Nephron progenitor cell (in vitro differentiated cells): ENCODE measurements at regions not wholly inside any gene's neighbourhood (a gene's known extent, or its start where the extent isn't known, plus 50 kb on each side); places are given as distances from the start of the nearest gene placed in this dataset.
"Not testable (repeated sequence)": the region's sequence is repeated elsewhere in the genome, so short reads cannot be mapped to it uniquely, and the experiment has no call there.

Experiments used
- DNase-seq: peaks from one replicate; pipeline ENCODE4 v3.0.0; 2021
- H3K27ac Mint-ChIP-seq: 2 replicates; pipeline ENCODE4 v1.8.0; 2021; ENCODE audit warnings: mild to moderate bottlenecking, moderate library complexity, mixed read lengths
- H3K27me3 Mint-ChIP-seq: 2 replicates; pipeline ENCODE4 v1.8.0; 2021; ENCODE audit warnings: mild to moderate bottlenecking, low read depth, mixed read lengths; ENCODE audit not compliant: poor library complexity
- H3K36me3 Mint-ChIP-seq: 2 replicates; pipeline ENCODE4 v1.8.0; 2021; ENCODE audit warnings: low read depth, mixed read lengths
- H3K4me1 Mint-ChIP-seq: 2 replicates; pipeline ENCODE4 v1.8.0; 2021; ENCODE audit warnings: mixed read lengths
- H3K4me3 Mint-ChIP-seq: 2 replicates; pipeline ENCODE4 v1.8.0; 2021; ENCODE audit warnings: mild to moderate bottlenecking, moderate library complexity, mixed read lengths
- H3K9me3 Mint-ChIP-seq: 2 replicates; pipeline ENCODE4 v1.8.0; 2021; ENCODE audit warnings: mild to moderate bottlenecking, moderate library complexity, mixed read lengths
- TF ChIP-seq, protein P1 (sequence below): fragments of 200-600 bp; sonication (generic); IDR thresholded peaks from 2 replicates; pipeline ENCODE4 v1.5.0; 2021; ENCODE audit warnings: antibody characterized with exemption

DNA sequence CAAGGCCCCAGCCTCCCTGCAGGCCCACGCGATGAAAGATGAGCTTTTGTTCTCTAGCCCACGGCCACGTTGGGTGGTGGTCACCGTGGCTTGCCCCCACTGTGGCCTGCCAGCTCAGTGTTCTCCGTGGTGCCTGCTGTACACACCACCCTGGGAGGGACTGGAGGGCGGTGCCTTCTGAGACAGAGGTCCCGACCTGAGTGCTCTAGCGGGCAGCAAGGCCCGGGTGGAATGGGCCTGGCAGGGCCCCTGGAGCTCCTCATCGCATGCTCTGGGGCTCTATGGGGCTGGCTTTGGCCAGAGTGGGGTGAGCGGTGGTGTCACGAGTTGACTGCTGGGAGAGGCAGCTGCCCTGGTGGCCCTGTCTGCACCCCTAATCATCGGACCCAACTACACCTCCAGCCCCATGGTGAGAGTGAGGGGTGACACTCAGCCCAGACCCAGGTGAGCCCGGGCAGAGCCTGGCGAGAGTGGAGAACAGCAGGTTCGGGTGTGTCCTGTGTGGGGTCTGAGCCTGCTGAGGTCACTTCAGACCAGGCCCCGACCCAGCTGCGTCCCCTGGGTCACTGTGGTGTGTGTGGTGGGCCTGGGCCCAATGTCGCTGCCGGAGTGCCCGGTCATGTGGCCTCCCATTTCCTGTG, 541.9 kb downstream of the TBC1D22A start:
- no peaks in the 10 kb centered on the region for H3K27me3 Mint-ChIP-seq
- H3K9me3 Mint-ChIP-seq: peaks cover 51% of the 10 kb centered on the region
- no peaks in the 10 kb centered on the region for H3K4me1 Mint-ChIP-seq
- H3K4me3 Mint-ChIP-seq: no peak overlapping the region
- no peak overlapping the region for H3K27ac Mint-ChIP-seq
- no peaks in the 10 kb centered on the region for H3K36me3 Mint-ChIP-seq
- TF ChIP-seq, protein P1, sequence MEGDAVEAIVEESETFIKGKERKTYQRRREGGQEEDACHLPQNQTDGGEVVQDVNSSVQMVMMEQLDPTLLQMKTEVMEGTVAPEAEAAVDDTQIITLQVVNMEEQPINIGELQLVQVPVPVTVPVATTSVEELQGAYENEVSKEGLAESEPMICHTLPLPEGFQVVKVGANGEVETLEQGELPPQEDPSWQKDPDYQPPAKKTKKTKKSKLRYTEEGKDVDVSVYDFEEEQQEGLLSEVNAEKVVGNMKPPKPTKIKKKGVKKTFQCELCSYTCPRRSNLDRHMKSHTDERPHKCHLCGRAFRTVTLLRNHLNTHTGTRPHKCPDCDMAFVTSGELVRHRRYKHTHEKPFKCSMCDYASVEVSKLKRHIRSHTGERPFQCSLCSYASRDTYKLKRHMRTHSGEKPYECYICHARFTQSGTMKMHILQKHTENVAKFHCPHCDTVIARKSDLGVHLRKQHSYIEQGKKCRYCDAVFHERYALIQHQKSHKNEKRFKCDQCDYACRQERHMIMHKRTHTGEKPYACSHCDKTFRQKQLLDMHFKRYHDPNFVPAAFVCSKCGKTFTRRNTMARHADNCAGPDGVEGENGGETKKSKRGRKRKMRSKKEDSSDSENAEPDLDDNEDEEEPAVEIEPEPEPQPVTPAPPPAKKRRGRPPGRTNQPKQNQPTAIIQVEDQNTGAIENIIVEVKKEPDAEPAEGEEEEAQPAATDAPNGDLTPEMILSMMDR: no peak
- no peak for DNase-seq

GRCh38 chr22:47303161-47303890, 540.9 kb downstream of the TBC1D22A start:
- Mint-ChIP-seq H3K4me1 (no peaks in the 10 kb centered on the region), H3K27ac (no peak overlapping the region)
- TF ChIP-seq, protein P1: no peak

DNA sequence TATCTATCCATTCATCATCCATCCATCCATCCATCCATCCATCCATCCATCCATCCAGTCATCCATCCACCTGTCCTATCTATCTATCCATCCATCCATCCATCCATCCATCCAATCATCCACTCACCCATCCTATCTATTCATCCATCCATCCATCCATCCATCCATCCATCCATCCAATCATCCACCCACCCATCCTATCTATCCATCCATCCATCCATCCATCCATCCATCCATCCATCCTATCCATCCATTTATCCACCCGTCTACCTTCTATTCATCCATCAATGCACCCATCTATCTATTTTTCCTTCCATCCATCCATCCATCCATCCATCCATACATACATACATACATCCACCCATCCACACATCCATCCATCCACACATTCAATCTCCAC, 540.1 kb downstream of the TBC1D22A start:
- H3K36me3 Mint-ChIP-seq: not testable (repeated sequence)

More at GRCh38 chr22:47303161-47303890, 540.9 kb downstream of the TBC1D22A start:
- Mint-ChIP-seq H3K9me3 (peaks cover 51% of the 10 kb centered on the region), H3K27me3 (no peaks in the 10 kb centered on the region), H3K4me3 (no peak overlapping the region), H3K36me3 (no peaks in the 10 kb centered on the region)
- no peak for DNase-seq

DNA sequence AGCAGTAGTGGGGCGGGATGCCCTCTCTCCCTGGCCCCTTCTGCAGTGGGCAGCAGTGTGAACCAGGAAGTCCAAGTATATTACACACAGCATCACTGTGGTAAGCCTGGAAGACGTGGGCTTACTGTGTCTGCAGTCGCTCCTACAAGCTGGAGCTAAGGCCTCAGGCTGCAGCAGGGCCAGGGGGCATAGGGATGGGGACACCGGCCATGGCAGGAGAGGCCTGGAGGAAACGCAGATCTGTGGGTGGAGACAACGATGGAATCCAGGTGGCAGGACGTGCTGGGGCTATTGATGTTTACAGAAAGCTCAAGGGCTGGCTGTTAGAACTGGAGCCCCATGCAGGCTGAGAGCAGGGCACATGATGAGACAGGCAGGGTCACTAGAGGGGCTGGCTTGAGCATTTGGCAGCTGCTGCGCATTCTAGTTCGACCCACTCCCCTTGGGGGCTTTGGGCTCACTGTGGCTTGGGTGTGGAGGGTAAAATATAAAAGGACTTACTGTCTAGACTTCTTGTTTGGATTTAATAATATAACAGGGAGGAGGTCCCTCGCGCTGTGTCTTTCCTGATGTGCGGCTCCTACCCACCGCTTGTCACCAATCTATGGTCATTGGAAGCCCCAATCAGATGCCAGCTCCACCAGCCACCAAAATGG, 539.5 kb downstream of the TBC1D22A start:
- H3K27me3 Mint-ChIP-seq: no peaks in the 10 kb centered on the region
- peaks cover 51% of the 10 kb centered on the region for H3K9me3 Mint-ChIP-seq
- no peak for DNase-seq
- H3K36me3 Mint-ChIP-seq: no peaks in the 10 kb centered on the region
- TF ChIP-seq, protein P1: no peak
- no peaks in the 10 kb centered on the region for H3K4me1 Mint-ChIP-seq
- no peak overlapping the region for H3K27ac Mint-ChIP-seq
- H3K4me3 Mint-ChIP-seq: no peak overlapping the region

More for the DNA sequence above, 540.1 kb downstream of the TBC1D22A start:
- H3K4me1 Mint-ChIP-seq, H3K27me3 Mint-ChIP-seq, DNase-seq, H3K27ac Mint-ChIP-seq, H3K4me3 Mint-ChIP-seq: not testable (repeated sequence)
- peaks cover 51% of the 10 kb centered on the region for H3K9me3 Mint-ChIP-seq

GRCh38 chr22:47300698-47301405, 538.4 kb downstream of the TBC1D22A start:
- Mint-ChIP-seq H3K4me3 (no peak overlapping the region), H3K27ac (no peak overlapping the region)
- TF ChIP-seq, protein P1: no peak

More at GRCh38 chr22:47300698-47301405, 538.4 kb downstream of the TBC1D22A start:
- DNase-seq: no peak
- Mint-ChIP-seq H3K36me3 (peaks cover 8% of the 10 kb centered on the region), H3K27me3 (no peaks in the 10 kb centered on the region), H3K4me1 (no peaks in the 10 kb centered on the region), H3K9me3 (peaks cover 55% of the 10 kb centered on the region)
